KG1 (cell line): ENCODE measurements at regions not wholly inside any gene's neighbourhood (a gene's known extent, or its start where the extent isn't known, plus 50 kb on each side); places are given as distances from the start of the nearest gene placed in this dataset.
A peak's percentile ranks its signal among the peaks of the same experiment; 100 is the strongest.
"Not testable (repeated sequence)": the region's sequence is repeated elsewhere in the genome, so short reads cannot be mapped to it uniquely, and the experiment has no call there.

ENCODE experiments used
- DNase-seq: peaks from one replicate; lab custom pipeline; 2025; lab: John Stamatoyannopoulos, UW

DNA sequence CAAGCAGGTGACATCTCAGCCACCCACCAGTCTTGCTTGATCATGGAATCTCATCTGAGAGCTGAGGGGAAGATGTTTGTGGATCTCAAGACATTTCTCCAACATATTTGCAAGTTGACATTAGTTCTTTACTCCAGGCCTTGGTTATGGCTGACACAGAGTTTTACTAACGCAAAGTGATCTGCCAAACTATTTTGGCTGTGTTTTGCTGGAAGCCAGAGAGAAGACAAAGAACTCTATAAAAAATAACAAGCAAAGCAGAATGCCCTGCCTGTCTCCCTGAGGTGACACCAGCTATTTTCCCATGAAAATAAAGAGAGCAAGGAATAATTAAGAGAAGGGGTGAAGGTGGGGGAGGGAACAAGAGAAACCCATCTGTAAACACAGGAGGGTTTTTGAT, 286.4 kb downstream of the WDR11 start:
- no peak for DNase-seq

DNA sequence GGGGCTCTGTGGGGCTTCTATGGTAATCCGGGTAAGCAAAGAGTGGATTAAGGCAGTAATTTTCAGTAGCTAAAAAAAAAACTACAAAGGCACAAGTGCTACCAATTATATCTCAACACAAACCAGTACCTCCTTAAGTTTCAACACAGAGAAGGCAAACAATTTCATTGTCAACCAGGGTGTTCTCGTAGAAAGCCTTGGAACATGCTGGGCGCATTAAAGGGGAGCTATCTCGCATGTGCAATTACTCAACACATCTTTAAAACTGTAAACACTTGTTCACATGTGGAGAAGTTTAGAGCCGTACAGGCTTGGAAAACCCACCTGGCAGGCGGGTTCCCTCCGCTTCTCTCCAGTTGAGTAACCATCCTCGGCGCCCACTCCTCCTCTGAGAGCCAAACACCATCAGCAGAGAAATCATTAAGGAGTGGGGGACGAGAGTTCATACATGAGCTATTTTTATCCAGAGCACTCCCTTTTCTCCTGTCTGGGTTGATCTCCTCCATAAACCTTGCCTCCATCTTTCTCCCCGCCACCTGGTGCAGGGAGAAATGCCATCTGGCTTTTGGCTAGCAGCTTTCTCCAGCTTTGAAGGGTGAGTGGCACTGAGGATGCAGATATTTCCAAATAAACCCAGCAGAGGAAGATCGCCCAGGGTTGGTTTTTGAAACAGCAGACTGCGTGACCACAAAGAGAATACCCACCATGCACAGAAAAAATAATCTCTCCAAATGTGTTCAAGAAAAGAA, 287.1 kb downstream of the WDR11 start:
- DNase-seq: no peak

DNA sequence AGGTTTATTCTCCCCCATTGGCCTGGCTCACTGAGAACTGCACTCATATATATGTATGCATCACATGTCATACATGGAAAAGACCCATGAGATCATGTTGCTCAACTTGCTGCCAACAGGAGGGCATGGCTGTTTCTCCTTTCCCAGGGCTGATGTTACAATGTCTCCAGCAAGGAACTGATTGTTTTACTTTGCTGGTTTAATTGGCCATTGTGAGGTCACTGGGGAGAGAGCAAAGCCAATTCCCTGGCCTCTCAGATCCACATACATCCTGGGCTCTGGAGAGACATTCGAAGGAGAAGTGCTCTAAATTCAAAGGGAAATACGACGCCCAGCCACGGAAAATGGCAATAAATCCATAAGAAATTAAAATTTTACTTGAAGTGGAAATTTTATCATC, 287.8 kb downstream of the WDR11 start:
- DNase-seq: no peak

DNA sequence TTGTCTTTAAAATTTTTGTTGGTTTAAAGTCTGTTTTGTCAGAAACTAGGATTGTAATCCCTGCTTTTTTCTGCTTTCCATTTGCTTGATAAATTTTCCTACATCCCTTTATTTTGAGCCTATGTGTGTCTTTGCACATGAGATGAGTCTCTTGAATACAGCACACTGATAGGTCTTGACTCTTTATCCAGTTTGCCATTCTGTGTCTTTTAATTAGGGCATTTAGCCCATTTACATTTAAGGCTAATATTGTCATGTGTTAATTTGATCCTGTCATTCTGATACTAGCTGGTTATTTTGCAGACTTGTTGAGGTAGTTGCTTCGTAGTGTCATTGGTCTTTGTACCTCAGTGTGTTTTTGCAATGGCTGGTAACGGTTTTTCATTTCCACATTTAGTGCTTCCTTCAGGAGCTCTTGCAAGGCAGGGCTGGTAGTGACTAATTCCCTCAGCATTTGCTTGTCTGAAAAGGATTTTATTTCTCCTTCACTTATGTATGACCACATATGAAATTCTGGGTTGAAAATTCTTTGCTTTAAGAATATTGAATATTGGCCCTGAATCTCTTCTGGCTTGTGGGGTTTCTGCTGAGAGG, 294.7 kb downstream of the WDR11 start:
- not testable (repeated sequence) for DNase-seq

DNA sequence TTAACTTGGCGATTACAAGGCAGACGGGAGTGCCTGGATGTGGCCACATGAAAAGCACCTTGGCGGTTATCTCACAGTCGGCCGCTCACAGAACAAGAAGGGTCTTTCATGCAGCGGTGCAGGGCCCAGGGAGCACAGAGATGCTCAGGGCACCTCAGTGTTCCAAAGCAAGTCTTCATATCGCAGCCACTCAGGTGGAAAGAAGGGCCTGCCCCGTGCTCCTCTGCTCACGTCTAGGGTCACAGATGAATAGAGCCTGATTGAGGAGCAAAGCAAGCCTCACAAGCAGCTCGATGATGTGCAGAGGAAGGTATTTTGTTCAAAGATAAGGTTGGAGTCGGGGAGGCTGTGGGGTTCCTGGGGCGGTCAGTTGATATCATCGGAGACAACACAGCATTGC, 297.8 kb downstream of the WDR11 start:
- no peak for DNase-seq

DNA sequence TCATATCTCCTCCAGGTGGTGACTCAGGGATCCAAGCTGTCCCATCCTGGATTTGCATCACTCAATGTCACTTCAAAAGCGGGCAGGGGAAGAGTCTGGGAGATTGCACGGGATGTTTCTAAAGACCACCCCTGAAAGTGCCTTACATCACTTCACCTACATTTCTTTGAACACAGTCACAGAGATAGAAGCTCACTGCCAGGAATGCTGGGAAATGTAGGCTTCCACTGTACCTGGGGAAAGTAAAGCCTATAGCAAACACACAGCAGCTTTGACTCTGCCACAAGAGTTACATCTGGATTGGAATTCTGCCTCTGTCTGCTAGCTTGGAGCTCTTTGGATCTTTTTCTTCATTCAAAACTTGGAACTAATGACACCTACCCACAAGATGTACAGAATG, 300.9 kb downstream of the WDR11 start:
- DNase-seq: no peak

DNA sequence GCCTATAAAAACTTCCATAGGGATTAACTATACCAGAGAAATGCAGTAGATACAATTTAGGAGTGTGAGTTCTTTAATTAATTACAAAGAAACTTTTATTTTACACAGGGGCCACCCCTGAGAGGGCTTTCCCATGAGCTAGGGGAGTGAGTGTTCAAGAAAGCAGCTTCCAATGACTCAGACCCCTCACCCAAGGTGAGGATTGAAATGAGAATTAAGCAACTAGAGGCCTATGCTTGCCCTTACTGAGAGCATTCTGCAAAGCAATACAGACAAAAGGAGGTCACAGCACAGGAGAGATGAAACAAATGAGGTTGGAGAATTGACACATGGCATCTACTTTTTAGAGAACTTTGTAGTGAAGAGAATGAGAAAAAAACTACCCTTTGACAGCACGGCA, 301.8 kb downstream of the WDR11 start:
- DNase-seq: no peak

DNA sequence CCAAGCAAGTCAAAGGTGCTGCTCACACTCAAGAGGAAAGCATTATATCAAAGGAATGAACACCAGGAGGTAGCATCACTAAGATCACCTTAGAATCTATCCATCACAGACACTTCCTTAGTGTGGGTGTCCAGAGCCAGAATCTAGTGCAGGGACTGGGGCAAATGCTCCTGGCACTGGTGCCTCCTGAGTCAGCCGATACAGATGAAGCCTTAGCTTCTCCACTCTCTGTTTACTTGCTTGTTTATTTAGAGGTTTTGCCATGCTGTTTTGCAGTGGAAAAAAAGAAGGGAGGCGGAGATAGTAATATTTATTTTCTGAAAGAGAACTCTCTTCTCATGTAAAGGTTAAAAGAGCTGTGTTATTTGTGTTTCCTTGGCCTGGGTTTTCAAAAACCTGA, 303.1 kb downstream of the WDR11 start:
- no peak for DNase-seq

DNA sequence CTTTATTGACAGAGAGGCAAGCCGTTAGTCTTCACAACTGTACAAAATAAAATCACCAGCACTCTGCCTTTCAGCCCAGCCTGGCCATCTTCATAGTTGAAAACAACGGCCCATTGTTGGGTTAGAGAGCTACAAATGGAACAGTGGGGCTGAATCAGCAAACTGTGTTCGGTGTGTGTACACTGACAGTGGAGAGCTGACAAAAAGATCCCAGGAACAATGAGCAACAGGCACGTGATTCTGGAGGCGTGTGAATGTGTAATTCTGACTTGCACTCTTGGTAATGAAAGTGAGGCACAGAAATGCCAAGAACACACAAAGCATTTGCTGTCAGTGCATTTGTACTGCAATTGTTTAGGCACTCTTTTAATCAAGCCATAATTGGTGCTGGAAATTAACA, 303.7 kb downstream of the WDR11 start:
- no peak for DNase-seq

DNA sequence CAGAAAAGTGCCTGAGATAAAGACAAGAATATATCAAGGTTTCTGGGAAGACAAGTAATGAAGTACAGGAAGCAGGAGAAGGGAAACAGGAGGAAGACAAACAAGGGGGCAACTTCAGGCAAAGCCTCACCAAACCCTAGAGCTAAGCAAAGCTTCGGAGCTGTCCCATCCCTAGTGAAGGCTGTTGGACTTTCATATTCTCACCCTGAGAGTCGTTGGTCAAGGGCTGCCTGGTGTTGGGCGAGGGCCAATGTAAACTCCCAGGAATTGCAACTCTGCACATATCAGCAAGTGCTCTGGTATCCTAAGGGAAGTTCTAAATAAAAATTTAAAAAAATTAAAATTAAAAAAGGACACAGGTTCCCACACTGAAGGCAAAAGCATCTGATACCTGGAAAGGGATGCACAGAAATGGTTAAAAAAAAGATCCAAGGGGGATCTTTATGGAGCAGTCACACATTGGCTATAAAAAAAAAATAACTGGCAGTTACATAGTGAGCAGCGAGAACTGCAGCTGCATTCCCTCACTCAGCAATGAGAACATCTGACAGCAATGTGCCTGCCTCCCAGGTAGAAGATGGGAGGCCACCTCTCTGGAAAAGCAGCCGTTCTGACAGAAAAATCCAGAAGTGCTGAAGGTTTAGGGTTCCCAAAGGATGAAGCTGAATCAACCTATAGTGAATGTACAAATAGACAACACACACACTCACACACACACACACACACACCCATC, 304.7 kb downstream of the WDR11 start:
- DNase-seq: no peak

DNA sequence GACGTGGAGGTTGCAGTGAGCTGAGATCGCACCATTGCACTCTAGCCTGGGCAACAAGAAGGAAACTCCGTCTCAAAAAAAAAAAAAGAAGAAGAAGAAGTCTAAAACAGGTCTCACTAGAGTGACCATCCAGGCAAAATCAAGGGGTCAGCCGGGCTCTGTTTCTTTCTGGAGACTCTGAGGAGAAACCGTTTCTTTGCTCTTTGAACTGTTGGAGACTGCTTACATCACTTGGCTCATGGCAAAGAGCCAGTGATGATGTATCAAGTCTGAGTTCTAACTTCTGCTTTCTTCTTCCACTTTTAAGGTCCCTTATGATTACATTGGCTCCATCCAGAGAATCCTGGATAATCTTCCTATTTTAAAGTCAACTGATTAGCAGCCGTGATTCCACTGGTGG, 306.8 kb downstream of the WDR11 start:
- DNase-seq: peak; percentile 15

DNA sequence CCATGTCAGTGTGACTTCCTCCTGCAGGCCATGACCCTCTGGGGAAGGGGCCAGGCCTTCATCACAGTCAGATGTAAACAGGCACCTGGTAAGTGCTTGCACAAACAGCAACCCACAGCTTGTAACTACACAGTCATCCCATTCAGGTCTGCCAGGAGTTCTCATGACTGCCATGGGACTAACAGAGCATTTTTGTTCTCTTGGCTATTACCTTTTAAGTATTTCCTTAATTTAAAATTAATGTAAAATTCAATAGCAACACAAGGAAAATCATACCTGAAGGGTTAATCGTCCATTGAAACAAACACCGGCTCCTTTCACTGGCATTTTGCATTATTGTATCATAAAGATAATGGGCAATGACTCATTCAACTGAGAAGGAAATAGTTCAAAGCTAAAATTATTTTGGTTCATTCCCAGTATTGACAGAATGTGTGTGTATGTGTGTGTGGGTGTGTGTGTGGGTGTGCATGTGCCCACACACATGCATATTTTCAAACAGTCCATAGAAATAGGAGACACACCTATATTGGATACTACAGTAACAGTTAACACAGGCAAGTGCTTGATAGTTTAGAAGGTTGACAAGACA, 307.9 kb downstream of the WDR11 start:
- DNase-seq: no peak

DNA sequence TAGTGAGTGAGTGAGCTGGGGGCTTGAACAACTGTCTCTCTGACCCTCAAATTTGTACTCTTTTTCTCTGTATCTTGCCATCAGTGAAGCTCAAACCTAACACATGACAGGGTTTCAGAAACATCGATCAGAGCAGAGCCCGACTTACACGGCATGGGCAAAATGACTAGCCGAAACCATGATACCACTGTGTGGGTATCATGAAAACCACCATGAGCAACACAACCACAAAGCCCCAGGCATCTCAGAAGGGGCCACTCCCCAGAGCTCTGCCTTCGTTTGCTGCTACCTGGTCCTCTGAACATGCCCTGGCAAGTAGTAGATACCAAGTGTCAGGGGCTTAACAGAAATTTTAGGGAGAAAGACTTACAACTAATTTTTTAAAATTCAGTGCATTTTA, 308.5 kb downstream of the WDR11 start:
- no peak for DNase-seq

DNA sequence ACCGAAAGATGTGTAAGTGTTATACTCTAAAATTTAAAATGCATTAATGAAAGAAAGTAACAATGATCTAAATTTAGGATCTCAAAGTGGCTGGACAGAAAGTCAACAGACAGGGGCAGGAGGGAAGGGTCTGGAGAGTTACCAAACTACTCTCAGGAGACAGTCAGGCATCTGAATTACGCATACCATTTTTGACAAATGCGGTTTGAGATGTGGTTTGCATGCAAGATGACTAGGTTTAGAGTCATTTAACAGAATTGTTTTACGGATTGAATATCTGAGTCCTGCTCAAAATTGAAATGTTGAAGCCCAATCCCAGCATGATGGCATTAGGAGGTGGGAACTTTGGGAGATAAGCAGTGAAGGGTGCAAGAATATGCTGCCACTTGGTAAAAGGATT, 314.1 kb downstream of the WDR11 start:
- no peak for DNase-seq

DNA sequence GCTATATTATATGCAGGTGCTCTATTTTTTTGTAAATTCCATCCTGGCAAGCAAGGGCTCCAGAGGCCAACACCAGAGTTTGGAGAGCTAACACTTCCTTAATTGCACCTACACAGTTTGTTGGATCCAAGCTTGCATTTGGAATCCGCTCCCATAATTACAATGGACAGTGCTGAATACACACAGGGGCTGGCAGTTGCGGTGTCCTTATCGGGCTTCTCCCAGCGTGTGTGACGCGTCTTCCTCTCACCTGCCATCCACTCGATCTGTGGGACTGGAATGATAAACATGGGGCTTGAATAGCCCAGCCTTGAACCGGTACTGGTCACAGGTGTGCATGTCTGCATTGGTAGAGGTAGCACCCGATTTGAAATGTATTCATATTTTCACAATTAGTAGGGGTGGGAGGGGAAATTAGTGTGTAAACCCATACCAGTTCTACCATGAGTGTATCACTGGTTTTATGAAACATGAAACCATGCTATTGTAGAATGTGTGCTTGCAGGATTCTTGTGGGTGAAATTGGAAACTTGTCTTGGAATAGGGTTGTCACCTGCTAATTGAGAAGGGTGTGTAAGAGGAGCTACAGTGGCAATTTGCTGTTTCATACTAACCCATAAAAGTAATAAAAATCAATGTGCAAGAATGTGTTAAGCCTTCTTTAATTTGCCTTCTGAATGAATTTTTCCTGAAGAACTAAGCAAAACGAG, 316.5 kb downstream of the WDR11 start:
- no peak for DNase-seq

DNA sequence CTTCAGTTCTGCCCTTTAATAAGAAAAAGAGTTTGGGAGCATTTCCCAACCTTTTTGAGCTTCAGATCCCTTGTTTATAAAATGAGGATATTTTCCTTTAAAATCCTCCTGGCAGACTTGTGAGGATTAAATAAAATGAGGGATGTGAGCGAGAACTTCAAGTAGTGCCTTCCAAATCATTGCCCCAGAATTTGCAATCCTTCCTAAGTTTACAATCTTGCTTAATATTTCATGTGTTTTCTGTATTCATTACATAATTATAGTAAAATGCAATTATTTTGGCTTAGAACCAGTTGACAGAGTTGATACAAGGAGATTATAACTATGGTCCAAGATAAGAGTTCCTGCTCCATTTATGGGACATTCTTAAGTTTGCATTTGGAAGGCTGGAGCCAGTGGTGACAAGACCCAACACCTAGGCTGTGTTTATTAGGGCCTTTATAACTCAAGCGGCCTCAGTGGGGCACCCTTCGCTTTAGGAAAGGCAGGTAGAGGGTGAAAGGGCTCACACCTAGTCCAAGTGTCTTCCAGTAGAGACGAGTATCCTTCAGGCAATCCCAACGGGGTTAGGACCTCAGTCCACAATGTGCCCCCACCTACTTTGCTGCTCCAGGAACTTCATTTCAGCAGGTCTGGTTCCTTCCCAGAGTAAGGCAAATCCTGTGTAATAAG, 317.5 kb downstream of the WDR11 start:
- DNase-seq: no peak

DNA sequence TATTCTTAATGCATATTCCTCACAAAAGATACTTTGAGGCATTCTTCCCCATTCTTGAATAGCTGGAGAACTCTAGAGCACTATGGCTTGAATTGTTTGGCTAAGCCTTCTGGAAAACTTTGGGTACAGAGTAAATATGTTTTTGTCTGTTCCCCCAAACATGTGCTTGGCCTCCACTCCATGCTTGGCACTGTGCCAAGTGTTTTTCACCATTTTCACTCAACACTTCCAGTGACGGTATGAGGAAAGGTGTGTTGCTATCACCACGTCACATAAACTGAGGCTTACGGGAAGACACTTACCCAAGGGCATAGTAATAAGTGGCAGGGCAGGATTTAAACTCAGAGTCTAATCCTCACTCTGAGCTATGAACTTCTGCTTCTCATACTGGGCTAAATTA, 318.2 kb downstream of the WDR11 start:
- no peak for DNase-seq

DNA sequence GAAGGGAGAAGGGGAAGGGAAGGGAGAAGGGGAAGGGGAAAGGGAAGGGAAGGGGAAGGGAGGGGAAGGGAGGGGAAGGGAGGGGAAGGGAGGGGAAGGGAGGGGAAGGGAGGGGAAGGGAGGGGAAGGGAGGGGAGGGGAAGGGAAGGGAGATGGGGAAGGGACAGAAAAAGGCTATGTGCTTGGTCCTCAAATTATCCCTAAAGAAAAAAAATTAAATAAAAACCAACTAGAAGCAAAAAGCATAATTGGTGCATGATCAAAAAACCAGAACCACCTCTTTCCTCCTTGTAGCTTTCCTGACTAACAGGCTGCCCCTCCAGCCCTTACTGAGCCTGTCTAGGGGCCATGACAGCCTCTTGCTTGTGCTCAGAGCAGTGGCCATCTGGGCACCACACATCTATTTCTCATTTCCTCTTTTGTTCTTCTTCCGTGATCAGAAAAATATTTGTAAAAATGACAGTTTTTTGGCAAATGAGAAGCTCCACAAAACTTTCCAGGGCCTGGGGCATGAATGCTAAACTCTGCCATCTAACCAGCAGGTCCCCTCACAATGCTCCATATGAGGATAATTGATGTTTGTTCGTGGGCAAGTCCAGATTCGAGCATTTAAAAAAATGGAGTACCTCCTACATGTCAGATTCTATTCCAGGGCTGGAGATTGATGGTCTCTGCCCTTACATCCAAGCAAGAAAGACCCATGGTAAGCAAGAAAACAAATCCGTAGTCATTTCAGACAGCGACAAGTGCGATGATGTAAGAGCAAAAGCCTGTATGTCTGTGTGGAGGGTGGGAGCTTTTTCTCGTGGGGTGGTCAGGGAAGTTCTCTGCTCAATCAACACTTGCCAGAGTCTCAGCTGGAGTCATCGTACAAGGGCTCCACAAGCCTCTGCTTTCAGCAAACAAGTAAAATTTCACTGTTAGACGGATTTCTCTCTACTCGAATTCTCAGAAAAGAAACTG, 320.9 kb downstream of the WDR11 start:
- DNase-seq: no peak

DNA sequence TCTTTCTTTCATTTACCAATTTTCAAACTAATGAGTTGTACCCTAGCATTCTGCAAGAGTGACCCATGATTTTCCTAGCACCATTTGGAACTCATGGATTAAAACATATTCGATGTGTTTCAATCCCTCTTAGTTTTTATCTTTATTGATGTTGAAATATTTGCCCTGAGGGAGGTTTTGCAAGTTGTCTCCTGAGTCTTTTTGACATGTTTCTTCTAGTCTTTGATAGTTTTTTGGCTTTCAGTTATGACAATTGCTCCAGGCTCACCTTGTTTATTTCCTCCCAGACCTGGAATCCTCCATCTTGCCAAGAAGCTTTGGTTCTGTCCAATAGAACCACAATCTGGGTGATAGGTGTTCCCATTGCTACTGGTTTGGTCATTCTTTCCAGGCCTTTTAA, 327.8 kb downstream of the WDR11 start:
- no peak for DNase-seq

DNA sequence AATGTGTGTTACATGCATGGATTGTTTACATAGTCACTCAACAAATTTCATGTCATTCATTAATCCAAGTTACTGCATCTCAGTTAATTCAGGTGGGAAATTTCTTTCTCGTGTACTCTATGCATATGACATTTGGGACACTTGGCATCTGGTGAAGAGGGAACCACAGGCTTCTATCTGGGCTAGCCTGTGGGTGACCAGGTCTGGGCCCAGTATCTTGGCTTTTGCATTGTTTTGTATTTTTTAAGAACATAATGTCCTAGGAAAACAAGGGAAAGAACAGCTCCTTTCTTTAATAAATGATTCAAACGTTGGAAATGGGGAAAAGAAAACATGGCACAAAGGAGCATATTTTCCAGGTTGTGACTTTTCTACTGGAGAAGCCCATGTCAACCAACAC, 331.1 kb downstream of the WDR11 start:
- no peak for DNase-seq

DNA sequence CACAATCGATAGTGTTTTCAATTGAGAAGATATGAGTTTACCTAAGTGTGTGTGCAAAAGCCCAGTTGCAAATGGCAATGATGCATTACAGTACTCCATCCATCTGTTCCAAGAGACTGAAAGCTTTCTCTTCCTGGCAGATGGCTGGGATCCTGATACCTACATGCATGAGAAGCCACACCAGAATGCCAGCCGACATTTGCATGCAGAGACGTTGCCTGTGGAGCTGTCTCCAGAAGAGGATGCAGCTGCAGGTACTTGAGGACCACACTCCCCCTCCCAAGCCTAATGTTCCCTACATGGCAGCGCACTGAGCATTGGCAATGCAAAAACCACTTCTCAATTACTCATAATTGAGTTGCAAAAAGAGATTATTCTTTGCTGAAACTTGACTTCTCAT, 332.1 kb downstream of the WDR11 start:
- DNase-seq: no peak
